D721Med (cell line): ENCODE measurements at regions not wholly inside any gene's neighbourhood (a gene's known extent, or its start where the extent isn't known, plus 50 kb on each side); places are given as distances from the start of the nearest gene placed in this dataset.

Source experiments
- DNase-seq: peaks from one replicate; pipeline ENCODE4 v3.0.0; 2011; ENCODE audit warnings: low spot score; ENCODE audit not compliant: insufficient read length
- FAIRE-seq: peaks from 2 replicates; lab custom pipeline; 2011; peaks lifted over from hg19 to GRCh38; lab: Jason Lieb, UNC
- CTCF ChIP-seq: IDR thresholded peaks from 2 replicates; pipeline ENCODE4 v1.5.1; 2012; ENCODE audit warnings: mild to moderate bottlenecking, control low read depth; ENCODE audit not compliant: insufficient read depth; ENCODE audit errors: missing control alignments

- no peak for FAIRE-seq
- no peak for TF ChIP-seq CTCF
- no peak for DNase-seq
Observed at GRCh38 chr10:2081501-2081900, 344.2 kb upstream of the ADARB2 start.

- FAIRE-seq, result no peak
- no peak for TF ChIP-seq CTCF
Observed at GRCh38 chr10:2079603-2080078, 342.3 kb upstream of the ADARB2 start.

GRCh38 chr10:2077231-2077630 lies 339.9 kb upstream of the ADARB2 start:
- no peak for TF ChIP-seq CTCF
- DNase-seq, result no peak
- FAIRE-seq, result no peak

More at GRCh38 chr10:2079603-2080078, 342.3 kb upstream of the ADARB2 start:
- DNase-seq, result no peak

GRCh38 chr10:2076528-2076927 lies 339.2 kb upstream of the ADARB2 start:
- no peak for DNase-seq
- no peak for TF ChIP-seq CTCF
- FAIRE-seq, result no peak

GRCh38 chr10:2067015-2067414 lies 329.7 kb upstream of the ADARB2 start:
- no peak for FAIRE-seq
- no peak for DNase-seq
- no peak for TF ChIP-seq CTCF

- no peak for DNase-seq
Observed at GRCh38 chr10:2054728-2055127, 317.4 kb upstream of the ADARB2 start.

More at GRCh38 chr10:2054728-2055127, 317.4 kb upstream of the ADARB2 start:
- TF ChIP-seq CTCF, result no peak
- FAIRE-seq, result no peak
